ENCODE measurements at regions not wholly inside any gene's neighbourhood (a gene's known extent, or its start where the extent isn't known, plus 50 kb on each side); places are given as distances from the start of the nearest gene placed in this dataset.

DNA sequence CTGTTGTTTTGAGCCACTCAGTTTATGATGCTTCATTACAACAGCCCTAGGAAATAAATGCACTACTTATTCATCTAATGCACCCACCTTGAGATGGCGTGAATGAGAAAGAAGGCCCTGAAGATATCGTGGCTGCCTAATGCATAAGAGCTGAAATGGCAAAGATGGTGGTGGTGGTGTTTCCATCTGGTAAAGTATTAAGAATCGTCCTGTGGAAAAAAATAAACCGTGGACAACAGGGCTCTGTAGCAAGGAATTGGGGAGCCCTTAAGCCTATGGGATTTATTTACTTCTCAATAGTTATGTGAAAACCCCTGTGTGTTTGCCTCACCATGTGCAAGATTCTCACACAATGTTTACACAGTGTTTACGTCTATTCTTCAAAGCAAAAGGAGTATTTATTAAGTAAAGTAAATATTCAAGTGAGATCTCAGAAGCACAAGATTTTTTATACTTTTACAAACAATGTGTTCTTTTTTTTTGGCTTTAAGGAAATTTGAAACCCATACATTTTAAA lies 1555.2 kb upstream of the FLRT2 start:
- H2AFZ ChIP-seq (ENCODE audit: insufficient read depth, low read length, poor library complexity) = no peak overlapping the region
- H2BK120ac ChIP-seq (ENCODE audit: insufficient read depth, low read length, poor library complexity) = peak overlapping the region; percentile 13
- no peak overlapping the region for H2BK5ac ChIP-seq (ENCODE audit: low read depth, low read length, poor library complexity)
- no peaks in the 10 kb centered on the region for H3K9me3 ChIP-seq (ENCODE audit: insufficient read depth, low read depth, low read length)
- no peak overlapping the region for H3K14ac ChIP-seq (ENCODE audit: low read length)
- H3K79me1 ChIP-seq (ENCODE audit: low read length) = peaks cover 12% of the 10 kb centered on the region
- H3K9ac ChIP-seq (ENCODE audit: low read length) = no peak overlapping the region
- DNase-seq = no peak
- no peak overlapping the region for H2AK5ac ChIP-seq (ENCODE audit: low read length)
- no peak overlapping the region for H3K23ac ChIP-seq (ENCODE audit: low read length)
- peak overlapping the region; percentile 37 for H2BK12ac ChIP-seq (ENCODE audit: low read length)
- H3K18ac ChIP-seq (ENCODE audit: low read length) = no peak overlapping the region
- H3K4me2 ChIP-seq (ENCODE audit: low read length) = no peak overlapping the region
- no peak overlapping the region for H4K12ac ChIP-seq (ENCODE audit: low read depth, low read length)
- WGBS (ENCODE audit: extremely low coverage, insufficient coverage, insufficient read length) = no CpG with 5 or more reads among the region's 5 CpGs
- H3K4ac ChIP-seq (ENCODE audit: low read depth, low read length) = peak overlapping the region; percentile 54
- H4K8ac ChIP-seq (ENCODE audit: low read depth, low read length) = no peak overlapping the region
- no peaks in the 10 kb centered on the region for H3K27me3 ChIP-seq (ENCODE audit: insufficient read depth, low read length)
- no peaks in the 10 kb centered on the region for H3K79me2 ChIP-seq (ENCODE audit: control insufficient read depth, insufficient read depth, low read length, poor library complexity)
- no peak overlapping the region for H3K4me3 ChIP-seq (ENCODE audit: low read depth, low read length)
- H3K27ac ChIP-seq (ENCODE audit: low read depth, low read length) = no peak overlapping the region
- peak overlapping the region; percentile 38 for H4K91ac ChIP-seq (ENCODE audit: low read depth, low read length)
- H3K36me3 ChIP-seq (ENCODE audit: control insufficient read depth in 1 of 2, insufficient read depth in 2 of 2, low read length in 2 of 2) = no peaks in the 10 kb centered on the region
- H3K4me1 ChIP-seq (ENCODE audit: control insufficient read depth in 1 of 2, insufficient read depth in 2 of 2, low read length in 2 of 2) = peaks cover 0 to 6% of the 10 kb centered on the region in 2 experiments

DNA sequence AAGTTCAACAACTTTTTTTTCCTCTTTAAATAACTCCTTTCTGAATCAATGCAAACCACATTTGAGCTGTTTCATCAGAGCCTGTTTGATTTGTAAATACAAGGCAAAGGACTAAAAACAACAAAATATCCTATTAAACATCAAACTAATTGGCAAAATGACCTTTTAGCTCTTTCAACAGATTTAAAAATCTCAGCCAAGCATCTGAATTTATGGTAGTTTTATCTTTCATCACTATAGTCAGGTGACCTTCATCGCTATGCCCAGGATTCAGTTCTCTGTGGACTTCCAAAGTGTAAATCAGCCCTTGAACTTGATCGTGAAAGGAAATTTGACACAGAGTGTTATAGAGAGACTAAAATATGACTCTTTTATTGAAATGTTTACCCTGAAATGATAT lies 1554.5 kb upstream of the FLRT2 start:
- peak overlapping the region; percentile 76 for H2BK120ac ChIP-seq (ENCODE audit: insufficient read depth, low read length, poor library complexity)
- no peak overlapping the region for H3K9ac ChIP-seq (ENCODE audit: low read length)
- H3K4me1 ChIP-seq (ENCODE audit: control insufficient read depth in 1 of 2, insufficient read depth in 2 of 2, low read length in 2 of 2) = peaks cover 0 to 6% of the 10 kb centered on the region in 2 experiments
- H3K18ac ChIP-seq (ENCODE audit: low read length) = no peak overlapping the region
- H3K23ac ChIP-seq (ENCODE audit: low read length) = no peak overlapping the region
- no peak overlapping the region for H3K4ac ChIP-seq (ENCODE audit: low read depth, low read length)
- no peak for DNase-seq
- H3K14ac ChIP-seq (ENCODE audit: low read length) = no peak overlapping the region
- H4K91ac ChIP-seq (ENCODE audit: low read depth, low read length) = no peak overlapping the region
- no peak overlapping the region for H4K12ac ChIP-seq (ENCODE audit: low read depth, low read length)
- WGBS (ENCODE audit: extremely low coverage, insufficient coverage, insufficient read length) = no CpG with 5 or more reads among the region's 2 CpGs
- no peaks in the 10 kb centered on the region for H3K79me2 ChIP-seq (ENCODE audit: control insufficient read depth, insufficient read depth, low read length, poor library complexity)
- peak overlapping the region; percentile 67 for H3K27ac ChIP-seq (ENCODE audit: low read depth, low read length)
- no peak overlapping the region for H2AK5ac ChIP-seq (ENCODE audit: low read length)
- H2BK5ac ChIP-seq (ENCODE audit: low read depth, low read length, poor library complexity) = no peak overlapping the region
- H3K36me3 ChIP-seq (ENCODE audit: control insufficient read depth in 1 of 2, insufficient read depth in 2 of 2, low read length in 2 of 2) = no peaks in the 10 kb centered on the region
- H3K9me3 ChIP-seq (ENCODE audit: insufficient read depth, low read depth, low read length) = no peaks in the 10 kb centered on the region
- no peak overlapping the region for H2BK12ac ChIP-seq (ENCODE audit: low read length)
- H3K79me1 ChIP-seq (ENCODE audit: low read length) = peaks cover 16% of the 10 kb centered on the region
- H2AFZ ChIP-seq (ENCODE audit: insufficient read depth, low read length, poor library complexity) = no peak overlapping the region
- no peaks in the 10 kb centered on the region for H3K27me3 ChIP-seq (ENCODE audit: insufficient read depth, low read length)
- H4K8ac ChIP-seq (ENCODE audit: low read depth, low read length) = no peak overlapping the region
- no peak overlapping the region for H3K4me2 ChIP-seq (ENCODE audit: low read length)
- H3K4me3 ChIP-seq (ENCODE audit: low read depth, low read length) = no peak overlapping the region

DNA sequence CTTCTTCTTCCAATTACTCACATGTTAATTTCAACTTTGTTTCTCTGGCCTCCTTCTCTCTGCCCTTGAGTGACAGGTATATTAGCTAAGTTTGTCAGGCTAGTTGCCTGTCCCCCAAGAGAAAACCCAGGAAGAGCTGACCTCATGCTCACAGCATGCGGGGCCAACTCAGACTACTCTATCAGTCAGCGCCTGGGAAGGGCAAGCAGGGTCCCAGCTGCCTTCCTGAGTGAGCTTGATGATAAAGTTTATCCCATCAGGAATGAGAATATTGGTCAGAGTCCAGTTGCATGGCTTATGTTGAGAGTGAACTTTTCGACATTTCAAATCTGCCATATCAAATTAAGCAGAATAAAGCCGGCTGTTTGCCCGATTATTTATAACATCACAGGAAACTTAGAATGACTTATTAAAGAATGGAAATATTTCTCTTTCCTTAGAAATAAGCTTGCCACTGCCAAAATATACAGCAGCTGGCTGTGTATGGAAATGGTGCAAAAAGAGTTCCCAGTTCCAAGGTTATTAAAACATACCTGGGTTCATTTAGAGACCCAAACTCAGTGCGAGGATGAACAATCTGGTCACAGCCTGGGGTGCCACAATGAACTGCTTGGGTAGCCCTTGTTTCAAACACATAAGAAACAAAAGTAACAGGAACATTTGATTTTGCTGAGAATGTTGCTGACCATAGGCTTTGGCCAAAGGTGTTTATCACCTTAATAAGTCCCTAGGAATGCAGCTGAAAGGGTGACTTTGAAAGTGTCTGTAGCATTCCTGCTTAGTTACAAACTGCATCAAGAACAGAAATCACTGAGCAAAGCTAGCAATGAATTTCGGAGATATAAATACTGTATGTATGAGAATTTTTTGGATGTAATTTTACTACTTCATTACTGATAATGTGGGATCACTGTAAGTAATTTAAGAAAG lies 1553.8 kb upstream of the FLRT2 start:
- Histone ChIP-seq H2BK120ac (ENCODE audit: insufficient read depth, low read length, poor library complexity) (peak overlapping the region; percentile 88), H4K12ac (ENCODE audit: low read depth, low read length) (no peak overlapping the region), H3K4ac (ENCODE audit: low read depth, low read length) (peak overlapping the region; percentile 40), H3K18ac (ENCODE audit: low read length) (no peak overlapping the region), H2BK5ac (ENCODE audit: low read depth, low read length, poor library complexity) (peak overlapping the region; percentile 95), H3K4me2 (ENCODE audit: low read length) (no peak overlapping the region), H3K4me3 (ENCODE audit: low read depth, low read length) (no peak overlapping the region), H3K79me2 (ENCODE audit: control insufficient read depth, insufficient read depth, low read length, poor library complexity) (no peaks in the 10 kb centered on the region), H3K36me3 (ENCODE audit: control insufficient read depth in 1 of 2, insufficient read depth in 2 of 2, low read length in 2 of 2) (no peaks in the 10 kb centered on the region), H3K14ac (ENCODE audit: low read length) (peak overlapping the region; percentile 7), H4K8ac (ENCODE audit: low read depth, low read length) (peak overlapping the region; percentile 78), H2BK12ac (ENCODE audit: low read length) (peak overlapping the region; percentile 77), H2AFZ (ENCODE audit: insufficient read depth, low read length, poor library complexity) (no peak overlapping the region), H2AK5ac (ENCODE audit: low read length) (no peak overlapping the region), H3K27ac (ENCODE audit: low read depth, low read length) (peak overlapping the region; percentile 93), H3K27me3 (ENCODE audit: insufficient read depth, low read length) (no peaks in the 10 kb centered on the region), H3K4me1 (ENCODE audit: control insufficient read depth in 1 of 2, insufficient read depth in 2 of 2, low read length in 2 of 2) (peaks cover 0 to 6% of the 10 kb centered on the region in 2 experiments), H4K91ac (ENCODE audit: low read depth, low read length) (peak overlapping the region; percentile 91), H3K9ac (ENCODE audit: low read length) (no peak overlapping the region), H3K9me3 (ENCODE audit: insufficient read depth, low read depth, low read length) (no peaks in the 10 kb centered on the region), H3K23ac (ENCODE audit: low read length) (no peak overlapping the region), H3K79me1 (ENCODE audit: low read length) (peaks cover 19% of the 10 kb centered on the region)
- no CpG with 5 or more reads among the region's 7 CpGs for WGBS (ENCODE audit: extremely low coverage, insufficient coverage, insufficient read length)
- DNase-seq = no peak

DNA sequence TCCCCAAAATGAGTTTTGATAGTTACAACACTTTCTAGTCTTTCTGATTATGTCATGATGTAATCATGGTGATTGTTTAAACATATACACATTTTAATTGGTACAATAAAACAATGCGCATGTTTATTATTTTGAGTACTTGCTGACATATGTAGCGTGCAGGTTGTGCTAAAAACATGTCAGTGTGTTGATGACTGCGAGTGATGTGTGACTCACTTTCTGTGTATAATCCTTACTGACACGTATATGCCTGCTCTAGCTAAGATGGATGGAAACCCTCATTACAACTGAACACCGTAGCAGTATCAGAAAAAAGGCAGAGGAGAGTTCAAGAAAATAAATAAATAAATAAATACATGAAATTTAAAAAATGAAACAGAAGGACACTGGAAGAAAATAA lies 1552.4 kb upstream of the FLRT2 start:
- H3K79me2 ChIP-seq (ENCODE audit: control insufficient read depth, insufficient read depth, low read length, poor library complexity) = no peaks in the 10 kb centered on the region
- no peaks in the 10 kb centered on the region for H3K9me3 ChIP-seq (ENCODE audit: insufficient read depth, low read depth, low read length)
- no peak overlapping the region for H3K9ac ChIP-seq (ENCODE audit: low read length)
- H3K4me3 ChIP-seq (ENCODE audit: low read depth, low read length) = no peak overlapping the region
- peak overlapping the region; percentile 38 for H2BK120ac ChIP-seq (ENCODE audit: insufficient read depth, low read length, poor library complexity)
- no peak overlapping the region for H3K18ac ChIP-seq (ENCODE audit: low read length)
- no peak for DNase-seq
- H4K12ac ChIP-seq (ENCODE audit: low read depth, low read length) = no peak overlapping the region
- H4K91ac ChIP-seq (ENCODE audit: low read depth, low read length) = peak overlapping the region; percentile 57
- no peak overlapping the region for H2AK5ac ChIP-seq (ENCODE audit: low read length)
- peak overlapping the region; percentile 15 for H3K27ac ChIP-seq (ENCODE audit: low read depth, low read length)
- no peak overlapping the region for H3K4me2 ChIP-seq (ENCODE audit: low read length)
- no peak overlapping the region for H2AFZ ChIP-seq (ENCODE audit: insufficient read depth, low read length, poor library complexity)
- H3K27me3 ChIP-seq (ENCODE audit: insufficient read depth, low read length) = no peaks in the 10 kb centered on the region
- H3K79me1 ChIP-seq (ENCODE audit: low read length) = peaks cover 17% of the 10 kb centered on the region
- no peaks in the 10 kb centered on the region for H3K36me3 ChIP-seq (ENCODE audit: control insufficient read depth in 1 of 2, insufficient read depth in 2 of 2, low read length in 2 of 2)
- WGBS (ENCODE audit: extremely low coverage, insufficient coverage, insufficient read length) = no CpG with 5 or more reads among the region's 5 CpGs
- no peak overlapping the region for H3K23ac ChIP-seq (ENCODE audit: low read length)
- peaks cover 0 to 4% of the 10 kb centered on the region in 2 experiments for H3K4me1 ChIP-seq (ENCODE audit: control insufficient read depth in 1 of 2, insufficient read depth in 2 of 2, low read length in 2 of 2)
- peak overlapping the region; percentile 65 for H2BK12ac ChIP-seq (ENCODE audit: low read length)
- peak overlapping the region; percentile 57 for H2BK5ac ChIP-seq (ENCODE audit: low read depth, low read length, poor library complexity)
- no peak overlapping the region for H4K8ac ChIP-seq (ENCODE audit: low read depth, low read length)
- H3K14ac ChIP-seq (ENCODE audit: low read length) = peak overlapping the region; percentile 79
- no peak overlapping the region for H3K4ac ChIP-seq (ENCODE audit: low read depth, low read length)
